ENCODE measurements at regions not wholly inside any gene's neighbourhood (a gene's known extent, or its start where the extent isn't known, plus 50 kb on each side); places are given as distances from the start of the nearest gene placed in this dataset.
"Not testable (repeated sequence)": the region's sequence is repeated elsewhere in the genome, so short reads cannot be mapped to it uniquely, and the experiment has no call there.

- no peak for DNase-seq
Observed at GRCh38 chr13:44848920-44849676, 140.2 kb downstream of the NUFIP1 start.

DNA sequence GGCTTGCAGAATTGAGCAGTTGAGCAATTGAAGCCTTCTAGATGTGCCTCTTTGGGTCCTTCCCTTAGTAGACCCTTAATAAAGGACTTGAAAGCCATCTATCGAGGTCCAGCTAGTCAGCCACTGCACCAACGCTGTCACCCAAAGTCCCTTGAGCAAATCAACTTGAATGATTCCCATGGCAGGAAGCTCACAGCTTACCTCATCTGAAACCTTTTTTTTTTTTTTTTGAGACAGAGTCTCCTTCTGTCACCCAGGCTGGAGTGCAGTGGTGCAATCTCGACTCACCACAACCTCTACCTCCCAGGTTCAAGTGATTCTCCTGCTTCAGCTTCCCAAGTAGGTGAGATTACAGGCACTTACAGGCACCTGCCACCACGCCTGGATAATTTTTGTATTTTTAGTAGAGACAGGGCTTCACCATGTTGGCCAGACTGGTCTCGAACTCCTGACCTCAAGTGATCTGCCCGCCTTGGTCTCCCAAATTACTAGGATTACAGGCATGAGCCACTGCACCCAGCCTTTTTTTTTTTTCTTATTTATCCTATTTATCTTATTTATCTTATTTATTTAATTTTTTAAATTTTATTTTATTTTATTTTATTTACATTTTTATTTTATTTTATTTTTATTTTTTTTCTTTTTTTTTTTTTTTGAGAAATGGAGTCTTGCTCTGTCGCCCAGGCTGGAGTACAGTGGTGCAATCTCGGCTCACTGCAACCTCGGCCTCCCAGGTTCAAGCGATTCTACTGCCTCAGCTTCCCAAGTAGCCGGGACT is 143.8 kb downstream of the NUFIP1 start:
- not testable (repeated sequence) for DNase-seq

DNA sequence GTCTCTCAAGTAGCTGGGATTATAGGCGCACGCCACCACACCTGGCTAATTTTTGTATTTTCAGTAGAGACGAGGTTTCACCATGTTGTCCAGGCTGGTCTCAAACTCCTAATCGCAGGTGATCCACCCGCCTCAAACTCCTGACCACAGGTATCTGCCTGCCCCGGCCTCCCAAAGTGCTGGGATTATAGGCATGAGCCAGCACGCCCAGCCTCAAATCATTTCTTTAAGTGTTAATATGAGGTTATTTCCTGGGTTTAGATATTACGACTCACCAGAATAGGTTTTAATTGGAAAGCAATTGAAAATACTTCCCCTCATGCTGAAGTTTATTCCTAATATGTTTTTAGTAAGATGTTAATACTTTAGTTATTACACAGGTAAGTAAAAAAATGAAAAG is 144.5 kb downstream of the NUFIP1 start:
- DNase-seq, result no peak

DNA sequence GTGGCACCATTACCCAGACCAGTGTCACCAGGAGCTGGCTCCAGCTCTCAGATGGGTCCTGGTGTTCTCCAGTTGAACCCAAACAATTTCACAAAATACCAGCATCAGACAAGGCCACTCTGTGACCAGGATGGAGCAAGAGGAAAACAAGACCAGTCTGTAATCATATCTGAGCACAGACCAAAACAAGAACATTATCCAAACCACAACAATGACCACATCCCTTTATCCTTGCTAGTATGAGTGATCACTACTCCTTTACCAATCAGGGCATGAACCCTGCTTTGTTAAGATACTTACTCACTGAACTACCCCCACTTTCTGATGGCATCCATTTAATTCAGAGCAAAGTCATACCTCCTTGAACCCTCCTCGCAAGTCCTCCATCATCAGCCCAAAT is 145.9 kb downstream of the NUFIP1 start:
- DNase-seq, result no peak

DNA sequence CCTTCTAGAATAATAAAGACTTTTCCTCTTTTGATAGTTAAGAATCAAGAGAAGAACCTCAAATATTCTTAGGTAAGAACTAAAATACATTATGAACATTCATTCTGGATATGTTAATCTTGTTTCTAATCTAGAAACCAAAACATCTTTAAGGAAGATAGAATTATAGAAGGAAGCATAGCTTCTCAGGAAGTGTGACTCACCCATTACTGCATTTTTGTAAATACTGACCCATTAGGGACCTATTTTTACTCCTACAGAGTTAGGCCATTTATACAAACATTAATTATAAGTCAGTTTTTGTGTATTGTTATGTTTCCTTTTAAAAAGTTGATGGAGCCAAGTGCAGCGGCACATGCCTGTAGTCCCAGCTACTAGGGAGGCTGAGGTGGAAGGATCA is 147.1 kb downstream of the NUFIP1 start:
- DNase-seq, result no peak

DNA sequence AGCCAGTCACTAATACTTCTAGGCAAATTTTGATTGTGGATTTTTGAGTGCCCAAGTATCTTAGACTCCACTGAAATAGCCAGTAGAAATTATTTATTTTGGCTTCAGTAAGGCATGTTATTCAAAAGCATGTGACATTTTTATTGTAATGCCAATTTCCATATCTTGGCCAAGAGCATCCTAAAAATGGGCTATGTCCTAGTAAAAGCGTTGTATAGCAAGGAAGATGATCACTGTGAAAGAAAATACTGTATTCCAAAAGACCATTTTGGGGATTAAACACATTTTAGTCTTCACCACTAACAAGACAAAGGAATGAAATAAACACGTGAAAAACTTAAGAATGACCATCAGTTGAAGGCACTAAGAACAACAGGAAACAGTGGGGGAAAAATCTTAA is 149.1 kb downstream of the NUFIP1 start:
- DNase-seq, result no peak

DNA sequence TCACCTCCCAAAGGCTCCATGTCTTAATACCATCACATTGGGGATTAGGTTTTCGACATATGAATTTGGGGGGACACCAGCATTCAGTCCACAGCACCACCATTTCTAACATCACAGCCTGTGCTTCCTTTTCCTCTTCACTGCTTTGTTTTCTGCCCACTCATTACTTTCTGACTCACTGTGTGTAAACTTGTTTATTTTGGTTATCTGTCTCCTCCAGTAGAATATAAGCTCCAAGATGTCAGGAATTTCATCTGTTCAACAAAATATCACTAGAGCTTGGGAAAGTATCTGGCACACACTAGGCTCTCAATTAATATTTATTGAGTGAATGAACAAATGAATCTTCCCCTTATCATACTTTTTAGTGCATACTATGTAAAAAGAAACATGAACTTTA is 152.0 kb downstream of the NUFIP1 start:
- no peak for DNase-seq

- no peak for DNase-seq
Observed at GRCh38 chr13:44834404-44834803, 154.9 kb downstream of the NUFIP1 start.

GRCh38 chr13:44833626-44834025 is 155.6 kb downstream of the NUFIP1 start:
- DNase-seq, result no peak

DNA sequence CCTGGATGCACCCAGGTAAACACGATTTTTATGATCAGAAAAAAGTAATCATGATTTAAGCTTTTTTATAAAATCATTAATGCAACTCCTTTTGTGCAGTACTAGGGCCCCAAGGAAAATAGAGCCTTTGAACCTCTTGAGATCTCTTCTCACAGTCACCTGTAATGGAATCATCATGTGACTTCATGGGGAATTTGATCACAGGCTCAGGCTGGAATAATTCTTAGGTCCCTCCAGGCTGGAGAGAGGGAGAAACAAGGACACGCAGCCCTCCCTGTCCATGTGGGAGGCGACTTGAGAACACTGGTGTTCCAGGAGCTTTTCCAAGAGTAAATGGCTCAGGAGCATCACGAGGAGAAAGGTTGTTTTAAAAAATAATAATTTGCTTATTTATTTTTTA is 156.1 kb downstream of the NUFIP1 start:
- no peak for DNase-seq

- no peak for DNase-seq
Observed at GRCh38 chr13:44826591-44827350, 162.5 kb downstream of the NUFIP1 start.

DNA sequence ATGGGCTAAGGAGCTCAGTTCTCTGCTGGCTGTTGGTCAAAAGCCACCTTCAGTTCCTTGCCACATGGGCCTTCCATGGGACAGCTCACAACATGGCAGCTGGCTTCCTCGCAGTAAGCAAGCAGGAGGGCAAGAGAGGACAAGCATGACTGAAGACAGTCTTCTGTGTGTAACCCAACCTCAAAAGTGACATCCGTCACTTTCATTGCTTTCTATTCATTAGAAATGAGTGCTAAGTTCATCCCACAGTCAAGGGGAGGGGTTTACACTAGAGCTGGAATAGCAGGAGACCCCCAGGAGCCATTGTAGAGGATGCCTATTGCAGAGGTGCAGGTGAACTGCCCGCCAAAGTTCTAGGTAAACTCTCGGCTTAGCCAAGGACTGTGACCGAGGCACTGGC is 163.3 kb downstream of the NUFIP1 start:
- DNase-seq, result no peak

DNA sequence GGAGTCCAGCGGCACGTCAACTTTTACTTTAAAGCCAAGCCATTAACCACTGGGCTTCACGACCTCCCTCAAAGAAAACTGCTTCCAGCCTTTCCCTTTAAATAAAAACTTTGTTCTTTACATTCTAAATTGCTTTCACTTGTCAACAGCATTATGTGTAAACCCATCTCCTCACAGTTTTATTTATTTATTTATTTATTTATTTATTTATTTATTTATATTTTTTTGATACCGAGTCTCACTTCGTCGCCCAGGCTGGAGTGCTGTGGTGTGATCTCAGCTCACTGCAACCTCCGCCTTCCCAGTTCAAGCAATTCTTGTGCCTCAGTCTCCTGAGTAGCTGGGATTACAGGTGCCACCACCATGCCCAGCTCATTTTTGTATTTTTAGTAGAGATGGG is 165.7 kb downstream of the NUFIP1 start:
- not testable (repeated sequence) for DNase-seq

GRCh38 chr13:44822291-44822690 is 167.0 kb downstream of the NUFIP1 start:
- DNase-seq, result no peak

DNA sequence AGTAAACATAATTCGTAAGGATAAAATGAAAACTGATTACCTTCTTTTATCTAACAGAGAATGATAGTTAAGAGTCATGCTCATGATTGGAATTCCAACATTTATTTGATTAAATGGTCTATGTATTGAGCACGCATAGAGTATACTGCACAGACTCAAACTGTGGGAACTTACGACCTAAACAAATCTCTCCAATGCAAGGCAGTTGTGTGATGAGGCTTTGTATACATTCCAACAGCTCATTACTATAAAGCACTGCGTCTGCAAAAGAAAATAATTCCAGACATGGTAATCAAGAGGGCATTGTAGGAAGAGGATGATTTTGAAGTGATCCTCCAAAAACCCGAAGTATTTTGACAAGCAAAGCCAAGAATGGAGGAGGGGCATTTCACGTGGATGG is 169.5 kb downstream of the NUFIP1 start:
- DNase-seq, result no peak

DNA sequence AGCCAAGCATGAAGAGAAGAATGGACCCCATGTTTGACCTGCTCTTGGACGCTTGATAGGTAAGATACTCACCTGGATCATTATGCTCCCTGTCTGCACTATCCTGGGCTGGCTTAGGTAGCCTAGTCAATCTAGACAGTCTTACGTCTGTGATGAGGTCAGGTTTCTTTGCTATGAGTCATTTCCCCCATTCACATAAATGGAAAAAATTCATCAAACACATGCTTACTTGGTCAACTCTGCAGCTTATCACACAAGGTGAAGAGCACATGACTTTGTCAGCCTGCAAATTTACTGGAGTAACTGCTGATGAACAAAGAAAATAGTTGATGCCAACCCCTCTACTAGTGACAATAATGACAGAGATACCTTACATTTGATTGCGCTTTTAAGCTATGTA is 170.0 kb downstream of the NUFIP1 start:
- DNase-seq, result no peak

- peak; percentile 12 for DNase-seq
Observed at GRCh38 chr13:44818428-44818827, 170.8 kb downstream of the NUFIP1 start.

DNA sequence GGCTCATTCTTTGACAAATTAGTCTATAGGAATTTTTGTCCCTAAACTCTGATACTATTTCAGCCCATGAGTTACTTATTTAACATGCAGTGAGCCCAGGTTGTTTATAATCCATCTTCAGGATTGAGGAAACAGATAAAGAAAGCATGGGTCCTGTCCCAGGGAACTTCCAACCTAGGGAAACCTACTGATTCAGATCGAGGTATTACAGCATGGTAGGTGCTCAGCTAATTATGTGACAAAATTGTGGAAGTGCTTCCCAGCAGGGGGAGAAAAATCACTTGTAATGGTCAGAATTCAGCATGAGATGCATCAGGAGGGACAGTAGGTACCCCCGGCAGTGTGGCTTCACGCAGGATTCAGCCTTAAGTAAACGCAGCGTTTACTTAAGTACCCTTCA is 171.3 kb downstream of the NUFIP1 start:
- no peak for DNase-seq

DNA sequence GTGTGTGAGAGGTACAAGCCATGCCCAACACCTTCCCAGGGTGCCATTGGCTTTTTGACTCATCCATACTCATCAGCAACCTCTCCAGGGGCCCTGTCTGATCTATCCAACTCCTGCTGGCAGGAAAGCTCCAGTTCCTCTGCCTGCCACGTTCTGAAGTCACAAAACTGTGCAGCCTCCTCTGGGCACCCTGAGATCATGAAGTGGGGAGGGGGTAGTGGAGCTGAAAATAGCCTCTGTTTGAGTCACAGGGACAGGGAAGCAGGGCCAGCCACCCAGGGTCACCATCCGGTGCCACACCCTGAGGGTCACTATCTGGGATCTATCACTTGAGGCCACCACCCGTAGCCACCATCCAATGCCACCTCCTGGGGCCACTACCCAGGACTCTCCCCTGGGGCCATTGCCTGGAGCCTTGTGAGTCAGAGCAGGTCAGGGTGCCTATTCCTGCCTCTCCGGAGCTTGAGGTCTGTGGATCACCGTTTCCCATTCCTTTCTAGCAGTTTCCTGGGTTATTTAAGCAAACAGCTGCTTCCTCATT is 172.1 kb downstream of the NUFIP1 start:
- DNase-seq, result no peak

DNA sequence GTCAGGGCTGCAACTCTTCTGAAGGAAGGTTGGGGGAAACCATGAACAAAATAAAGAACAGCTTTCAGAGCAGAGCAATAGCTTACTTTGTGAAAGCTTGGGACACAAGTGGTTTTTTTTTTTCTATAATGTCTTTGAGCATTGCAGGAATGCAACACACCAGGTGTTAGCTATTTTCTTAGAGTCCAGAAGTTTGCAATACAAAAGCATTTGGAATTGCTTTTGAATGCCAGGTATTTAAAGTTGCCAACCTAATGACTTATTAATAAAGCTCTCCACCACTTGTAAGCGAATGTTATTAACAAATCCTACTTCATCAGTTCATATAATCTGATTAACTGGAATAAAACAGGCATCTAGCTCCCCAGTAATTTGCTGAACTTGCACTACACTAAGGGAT is 172.6 kb downstream of the NUFIP1 start:
- DNase-seq, result no peak

DNA sequence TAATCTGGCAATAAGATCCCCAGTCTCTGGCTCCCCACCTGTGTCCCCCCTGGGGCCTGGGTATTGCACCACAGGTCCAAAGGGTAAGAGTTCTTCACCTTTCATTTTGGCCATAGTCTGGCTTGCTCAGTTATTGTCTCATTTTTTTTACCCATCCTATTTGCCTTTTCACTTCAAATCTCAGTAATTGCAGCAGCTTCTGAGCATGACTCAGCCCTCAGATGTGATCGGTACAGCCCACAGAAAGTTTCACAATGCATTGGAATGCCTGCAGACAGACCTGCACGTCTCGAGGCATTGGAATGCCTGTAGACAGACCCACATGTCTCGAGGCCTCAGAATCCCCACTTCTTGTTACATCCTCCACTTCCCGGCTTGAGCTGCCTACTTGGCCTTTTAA is 173.6 kb downstream of the NUFIP1 start:
- no peak for DNase-seq

DNA sequence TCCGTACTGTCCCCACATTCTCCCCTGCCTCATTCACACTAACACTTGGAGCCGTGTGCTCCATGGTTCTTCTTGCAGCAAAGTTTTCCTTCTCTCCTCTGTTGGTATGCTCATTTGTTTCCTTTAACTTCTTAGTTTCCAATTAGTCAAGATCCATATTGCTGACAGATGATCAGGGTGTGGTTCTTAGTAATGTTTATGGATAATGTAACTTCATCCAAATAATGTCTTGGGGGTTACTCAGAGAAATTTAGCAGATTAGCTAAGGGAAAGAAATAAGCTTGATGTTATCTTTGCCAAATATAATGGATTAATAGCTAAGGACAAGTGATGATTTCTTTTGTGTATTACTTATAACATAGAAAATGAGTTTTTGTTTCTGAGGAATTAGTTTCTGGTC is 174.4 kb downstream of the NUFIP1 start:
- DNase-seq, result no peak

DNA sequence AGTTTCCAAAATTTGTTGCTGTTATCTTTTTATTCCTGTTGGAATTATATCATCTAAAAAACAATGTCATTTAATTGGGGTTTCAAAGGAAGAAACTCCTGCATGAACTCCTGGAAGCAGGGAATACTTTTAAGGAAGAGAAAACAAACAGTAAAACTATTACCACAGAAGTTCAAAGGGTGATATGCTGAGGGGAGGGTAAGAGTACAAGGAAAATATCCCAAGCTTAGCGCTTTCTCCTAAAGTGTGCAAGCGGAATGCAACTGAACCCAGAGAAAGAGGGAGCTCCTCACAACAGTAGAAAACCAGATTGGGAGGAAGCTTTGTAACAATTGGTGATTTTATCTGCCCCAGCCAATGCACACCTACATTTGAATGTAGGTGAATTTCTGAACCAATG is 175.1 kb downstream of the NUFIP1 start:
- DNase-seq, result no peak

DNA sequence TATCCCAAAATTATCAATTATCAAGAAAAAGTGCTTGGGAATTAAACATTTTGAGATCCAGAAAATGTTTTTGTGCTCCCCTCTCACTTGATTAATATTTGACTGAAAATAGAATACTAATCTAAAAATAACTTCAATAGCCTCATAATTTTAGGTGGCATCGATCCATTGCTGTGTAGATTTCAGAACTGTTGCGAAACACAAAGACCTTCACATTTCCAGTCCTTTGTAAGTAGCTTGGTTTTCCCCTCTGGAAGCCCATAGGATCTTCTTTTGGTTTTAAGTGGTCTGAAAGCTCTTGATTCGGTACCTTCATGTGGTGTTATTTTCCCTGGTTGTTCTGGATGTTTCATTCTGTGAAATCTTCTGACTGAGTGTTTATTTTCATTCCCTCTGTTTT is 176.5 kb downstream of the NUFIP1 start:
- DNase-seq, result no peak

Data from NCI-H1092 (cell line).